Right atrium auricular region (tissue), 2 donors: ENCODE measurements at regions not wholly inside any gene's neighbourhood (a gene's known extent, or its start where the extent isn't known, plus 50 kb on each side); places are given as distances from the start of the nearest gene placed in this dataset.

Experiments
- DNase-seq: peaks from one replicate; pipeline ENCODE4 v3.0.0-alpha.2; 2019; ENCODE audit warnings: low spot score
- H3K27ac ChIP-seq, 2 donors: fragments of 200-600 bp; sonication (generic); 1 replicate in 1 of 2; 2 replicates in 1 of 2; pipeline ENCODE4 v1.5.1; 2016 to 2019
- H3K27me3 ChIP-seq, 2 donors: fragments of 200-600 bp; sonication (generic); one replicate each; pipeline versions ENCODE4 v1.5.1 to v1.6.0; 2017 to 2019
- H3K36me3 ChIP-seq: fragments of 200-600 bp; sonication (generic); one replicate; pipeline ENCODE4 v1.5.1; 2016
- H3K4me1 ChIP-seq, 2 donors: fragments of 200-600 bp; sonication (generic); one replicate each; pipeline versions ENCODE4 v1.5.1 to v1.6.0; 2017 to 2019
- H3K4me3 ChIP-seq, 2 donors: fragments of 200-600 bp; sonication (generic); 1 replicate in 1 of 2; 2 replicates in 1 of 2; pipeline ENCODE4 v1.5.1; 2017 to 2019; ENCODE audit warnings: mild to moderate bottlenecking in 1 of 2, moderate library complexity in 1 of 2
- H3K9me3 ChIP-seq, 2 donors: fragments of 200-600 bp; sonication (generic); one replicate each; pipeline ENCODE4 v1.5.1; 2019
- TF ChIP-seq, protein P1 (sequence below), 2 donors: fragments of 200-600 bp; sonication (generic); IDR thresholded peaks; one replicate each; pipeline ENCODE4 v1.5.1; 2019; ENCODE audit warnings: antibody characterized with exemption in 2 of 2

DNA sequence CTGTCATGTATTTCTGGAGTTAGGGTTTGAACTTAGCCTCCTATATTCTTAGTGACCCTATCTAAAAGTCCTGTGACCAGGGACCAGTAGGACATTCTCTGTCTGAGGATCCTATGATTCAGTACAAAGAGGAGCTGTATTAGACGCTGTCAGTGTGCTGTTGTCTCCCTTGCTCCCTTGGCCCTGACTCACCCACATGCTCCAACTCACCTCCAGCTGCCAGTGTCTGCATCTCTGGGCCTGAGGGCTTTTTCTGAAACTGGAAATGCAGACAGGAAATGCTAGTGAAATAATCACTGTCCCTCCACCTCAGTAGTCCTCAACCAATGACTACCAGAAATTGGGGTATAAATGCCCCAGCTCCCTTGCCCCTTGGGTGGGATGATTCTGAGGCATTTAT, 535.3 kb upstream of the RPS6KA3 start:
- TF ChIP-seq, protein P1, sequence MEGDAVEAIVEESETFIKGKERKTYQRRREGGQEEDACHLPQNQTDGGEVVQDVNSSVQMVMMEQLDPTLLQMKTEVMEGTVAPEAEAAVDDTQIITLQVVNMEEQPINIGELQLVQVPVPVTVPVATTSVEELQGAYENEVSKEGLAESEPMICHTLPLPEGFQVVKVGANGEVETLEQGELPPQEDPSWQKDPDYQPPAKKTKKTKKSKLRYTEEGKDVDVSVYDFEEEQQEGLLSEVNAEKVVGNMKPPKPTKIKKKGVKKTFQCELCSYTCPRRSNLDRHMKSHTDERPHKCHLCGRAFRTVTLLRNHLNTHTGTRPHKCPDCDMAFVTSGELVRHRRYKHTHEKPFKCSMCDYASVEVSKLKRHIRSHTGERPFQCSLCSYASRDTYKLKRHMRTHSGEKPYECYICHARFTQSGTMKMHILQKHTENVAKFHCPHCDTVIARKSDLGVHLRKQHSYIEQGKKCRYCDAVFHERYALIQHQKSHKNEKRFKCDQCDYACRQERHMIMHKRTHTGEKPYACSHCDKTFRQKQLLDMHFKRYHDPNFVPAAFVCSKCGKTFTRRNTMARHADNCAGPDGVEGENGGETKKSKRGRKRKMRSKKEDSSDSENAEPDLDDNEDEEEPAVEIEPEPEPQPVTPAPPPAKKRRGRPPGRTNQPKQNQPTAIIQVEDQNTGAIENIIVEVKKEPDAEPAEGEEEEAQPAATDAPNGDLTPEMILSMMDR (IDR thresholded peaks at IDR 0.05) = no peak
- Histone ChIP-seq H3K27ac (no peak overlapping the region), H3K4me1 (no peaks in the 10 kb centered on the region), H3K9me3 (no peaks in the 10 kb centered on the region), H3K36me3 (no peaks in the 10 kb centered on the region), H3K4me3 (no peak overlapping the region), H3K27me3 (no peaks in the 10 kb centered on the region)
- no peak for DNase-seq

DNA sequence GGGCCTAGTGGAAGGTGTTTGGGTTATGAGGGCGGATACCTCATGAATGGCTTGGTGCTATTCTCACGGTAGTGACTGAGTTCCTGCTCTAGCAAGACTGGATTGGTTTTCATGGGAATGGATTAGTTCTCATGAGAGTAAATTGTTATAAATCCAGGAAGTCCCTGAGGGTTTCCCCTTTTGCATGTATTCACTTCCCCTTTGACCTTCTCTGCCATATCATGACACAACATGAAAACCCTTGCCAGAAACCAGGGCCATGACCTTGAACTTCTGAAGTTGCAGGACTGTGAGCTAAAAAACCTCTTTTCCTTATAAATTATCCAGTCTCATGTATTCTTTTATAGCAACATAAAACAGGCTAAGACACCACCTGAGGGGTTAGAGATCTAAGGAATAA, 529.7 kb upstream of the RPS6KA3 start:
- no peaks in the 10 kb centered on the region for H3K36me3 ChIP-seq
- H3K27ac ChIP-seq = no peak overlapping the region
- TF ChIP-seq, protein P1 (IDR thresholded peaks at IDR 0.05) = no peak
- H3K27me3 ChIP-seq = no peaks in the 10 kb centered on the region
- DNase-seq = no peak
- no peak overlapping the region for H3K4me3 ChIP-seq
- H3K9me3 ChIP-seq = no peaks in the 10 kb centered on the region
- no peaks in the 10 kb centered on the region for H3K4me1 ChIP-seq

DNA sequence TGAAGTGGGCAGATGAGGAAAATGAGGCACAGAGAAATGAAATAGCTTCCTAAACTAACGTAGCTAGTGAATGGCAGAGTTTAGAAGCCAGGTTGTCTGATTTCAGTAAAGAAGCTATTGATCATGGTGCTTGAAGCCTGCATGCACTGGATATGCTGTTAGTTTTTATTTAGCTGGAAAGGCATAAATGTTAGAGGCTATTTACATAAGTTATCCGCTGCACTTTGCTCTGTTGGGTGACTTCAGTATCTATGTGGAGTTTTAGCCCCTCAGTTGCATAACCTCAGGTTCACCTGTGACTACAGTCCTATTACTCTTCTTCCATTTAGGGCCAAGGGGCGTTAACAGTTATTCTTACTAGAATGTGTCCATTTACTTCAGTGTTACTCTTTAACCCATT, 522.4 kb upstream of the RPS6KA3 start:
- TF ChIP-seq, protein P1 (IDR thresholded peaks at IDR 0.05) = no peak
- no peaks in the 10 kb centered on the region for H3K27me3 ChIP-seq
- H3K36me3 ChIP-seq = no peaks in the 10 kb centered on the region
- no peak overlapping the region for H3K27ac ChIP-seq
- no peaks in the 10 kb centered on the region for H3K9me3 ChIP-seq
- no peaks in the 10 kb centered on the region for H3K4me1 ChIP-seq
- no peak overlapping the region for H3K4me3 ChIP-seq
- DNase-seq = no peak

DNA sequence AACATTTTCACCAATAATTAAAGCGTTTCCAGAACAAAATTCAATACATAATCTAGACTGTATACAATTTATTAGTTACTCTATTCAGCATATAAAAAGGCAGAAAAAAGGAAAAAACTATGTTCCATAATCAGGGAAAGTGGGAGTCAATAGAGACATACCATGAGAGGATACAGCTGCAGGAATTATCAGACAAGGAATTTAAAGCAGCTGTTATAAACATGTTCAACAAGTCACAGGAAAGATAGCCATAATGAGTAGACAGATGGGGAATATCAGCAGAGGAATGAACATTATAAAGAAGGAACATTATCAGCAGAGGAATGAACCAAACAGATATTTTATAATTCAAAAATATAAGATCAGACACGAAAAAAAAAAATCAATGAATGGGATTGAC, 500.6 kb upstream of the RPS6KA3 start:
- H3K36me3 ChIP-seq = no peaks in the 10 kb centered on the region
- no peak overlapping the region for H3K4me3 ChIP-seq
- H3K27me3 ChIP-seq = no peaks in the 10 kb centered on the region
- H3K4me1 ChIP-seq = no peaks in the 10 kb centered on the region
- H3K27ac ChIP-seq = no peak overlapping the region
- no peak for DNase-seq
- TF ChIP-seq, protein P1 (IDR thresholded peaks at IDR 0.05) = no peak
- peaks cover 0 to 7% of the 10 kb centered on the region in 2 donors for H3K9me3 ChIP-seq

DNA sequence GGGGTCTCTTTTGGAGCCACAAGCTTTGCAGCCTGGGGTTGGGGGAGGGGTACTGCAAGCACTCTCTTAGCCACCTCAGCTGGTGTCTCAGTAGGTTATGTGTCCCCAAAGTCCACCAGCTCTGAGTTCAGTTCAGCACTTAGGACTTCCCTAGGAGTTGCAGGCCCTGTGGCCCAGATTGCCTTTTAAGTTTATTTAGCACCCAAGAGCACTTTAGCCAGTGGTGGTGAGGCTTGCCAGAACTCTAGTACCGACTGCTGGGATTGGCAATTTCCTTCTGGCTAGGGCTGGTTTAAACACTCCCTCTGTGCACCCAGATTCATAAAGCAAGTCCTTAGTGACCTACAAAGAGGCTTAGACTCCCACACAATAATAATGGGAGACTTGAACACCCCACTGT, 489.9 kb upstream of the RPS6KA3 start:
- H3K9me3 ChIP-seq = no peaks in the 10 kb centered on the region
- TF ChIP-seq, protein P1 (IDR thresholded peaks at IDR 0.05) = no peak
- no peaks in the 10 kb centered on the region for H3K36me3 ChIP-seq
- H3K4me1 ChIP-seq = no peaks in the 10 kb centered on the region
- no peak for DNase-seq
- no peaks in the 10 kb centered on the region for H3K27me3 ChIP-seq
- H3K27ac ChIP-seq = no peak overlapping the region
- H3K4me3 ChIP-seq = no peak overlapping the region

DNA sequence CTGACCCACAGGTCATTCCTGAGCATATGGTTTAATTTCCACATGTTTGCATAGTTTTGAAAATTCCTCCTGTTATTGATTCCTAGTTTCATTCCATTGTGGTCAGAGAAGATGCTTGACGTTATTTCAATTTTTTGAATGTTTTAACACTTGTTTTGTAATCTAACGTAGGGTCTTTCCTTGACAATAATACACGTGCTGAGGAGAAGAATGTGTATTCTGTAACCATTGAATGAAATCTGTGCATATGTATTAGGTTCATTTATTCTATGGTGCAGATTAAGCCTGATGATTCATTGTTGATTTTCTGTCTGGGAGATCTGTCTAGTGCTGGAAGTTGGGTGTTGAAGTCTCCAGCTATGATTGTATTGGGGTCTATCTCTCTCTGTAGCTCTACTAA, 486.4 kb upstream of the RPS6KA3 start:
- Histone ChIP-seq H3K27ac (no peak overlapping the region), H3K4me1 (no peaks in the 10 kb centered on the region), H3K36me3 (no peaks in the 10 kb centered on the region), H3K9me3 (no peaks in the 10 kb centered on the region), H3K27me3 (no peaks in the 10 kb centered on the region), H3K4me3 (no peak overlapping the region)
- no peak for DNase-seq
- TF ChIP-seq, protein P1 (IDR thresholded peaks at IDR 0.05) = no peak
